ENCODE measurements at regions not wholly inside any gene's neighbourhood (a gene's known extent, or its start where the extent isn't known, plus 50 kb on each side); places are given as distances from the start of the nearest gene placed in this dataset.

DNA sequence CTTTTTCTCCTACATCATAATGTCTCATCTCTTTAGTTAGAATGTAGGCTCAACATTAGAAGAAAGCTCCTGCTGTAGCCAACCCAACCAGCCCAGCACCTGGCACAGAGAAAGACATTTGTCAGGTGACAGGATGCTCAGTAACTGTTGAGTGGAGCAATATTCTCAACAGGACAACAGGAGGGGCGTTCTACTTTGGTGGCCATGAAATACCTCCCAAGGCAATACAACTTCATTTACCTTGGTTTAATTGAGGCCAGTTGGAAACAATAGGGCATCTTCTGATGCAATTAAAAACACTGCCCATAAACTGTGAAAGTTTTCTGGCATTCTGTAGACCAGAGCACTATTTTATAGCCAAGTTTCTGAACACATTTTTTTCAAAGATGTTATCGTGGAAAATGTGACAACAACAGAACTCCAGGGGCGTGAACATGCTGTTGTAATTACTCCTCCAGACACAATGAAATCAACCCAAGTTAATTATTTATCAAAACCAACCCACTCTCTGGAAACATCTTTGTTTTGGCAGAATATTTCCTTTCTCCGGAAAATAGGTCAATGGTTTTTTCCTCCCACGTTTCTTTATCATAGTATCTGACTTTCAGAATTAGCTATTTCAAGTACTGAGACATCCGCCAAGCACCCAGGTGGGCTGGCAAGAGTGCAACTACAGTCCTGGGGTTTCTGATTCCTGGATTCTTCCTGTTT lies 538.1 kb downstream of the SOX6 start:
- TF ChIP-seq, protein P1, sequence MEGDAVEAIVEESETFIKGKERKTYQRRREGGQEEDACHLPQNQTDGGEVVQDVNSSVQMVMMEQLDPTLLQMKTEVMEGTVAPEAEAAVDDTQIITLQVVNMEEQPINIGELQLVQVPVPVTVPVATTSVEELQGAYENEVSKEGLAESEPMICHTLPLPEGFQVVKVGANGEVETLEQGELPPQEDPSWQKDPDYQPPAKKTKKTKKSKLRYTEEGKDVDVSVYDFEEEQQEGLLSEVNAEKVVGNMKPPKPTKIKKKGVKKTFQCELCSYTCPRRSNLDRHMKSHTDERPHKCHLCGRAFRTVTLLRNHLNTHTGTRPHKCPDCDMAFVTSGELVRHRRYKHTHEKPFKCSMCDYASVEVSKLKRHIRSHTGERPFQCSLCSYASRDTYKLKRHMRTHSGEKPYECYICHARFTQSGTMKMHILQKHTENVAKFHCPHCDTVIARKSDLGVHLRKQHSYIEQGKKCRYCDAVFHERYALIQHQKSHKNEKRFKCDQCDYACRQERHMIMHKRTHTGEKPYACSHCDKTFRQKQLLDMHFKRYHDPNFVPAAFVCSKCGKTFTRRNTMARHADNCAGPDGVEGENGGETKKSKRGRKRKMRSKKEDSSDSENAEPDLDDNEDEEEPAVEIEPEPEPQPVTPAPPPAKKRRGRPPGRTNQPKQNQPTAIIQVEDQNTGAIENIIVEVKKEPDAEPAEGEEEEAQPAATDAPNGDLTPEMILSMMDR (IDR thresholded peaks at IDR 0.05; ENCODE audit: borderline replicate concordance, extremely low read depth, low read length, poor library complexity, severe bottlenecking) = no peak
- TF ChIP-seq EZH2 (IDR thresholded peaks at IDR 0.05; ENCODE audit: borderline replicate concordance, low read depth, low read length, severe bottlenecking) = no peak
- H2AFZ ChIP-seq (ENCODE audit: low read depth, low read length) = no peak overlapping the region
- ATAC-seq (ENCODE audit: insufficient read depth, low read depth) (no peak), DNase-seq (no peak)
- H4K20me1 ChIP-seq (ENCODE audit: insufficient read depth, low read length) = no peaks in the 10 kb centered on the region
- no peak overlapping the region for H3K4me2 ChIP-seq (ENCODE audit: insufficient read depth, low read length)
- no peak overlapping the region for H3K4me3 ChIP-seq (ENCODE audit: low read depth in 1 of 2, low read length in 2 of 2)
- H3K27me3 ChIP-seq (ENCODE audit: insufficient read depth, low read length, poor library complexity) = no peaks in the 10 kb centered on the region
- no peak overlapping the region for H3K27ac ChIP-seq (ENCODE audit: low read length)
- H3K9me3 ChIP-seq (ENCODE audit: insufficient read depth, low read length, severe bottlenecking) = no peaks in the 10 kb centered on the region
- no peaks in the 10 kb centered on the region for H3K79me2 ChIP-seq (ENCODE audit: insufficient read depth, low read length)
- no peaks in the 10 kb centered on the region for H3K36me3 ChIP-seq (ENCODE audit: insufficient read depth, low read length)
- H3K9ac ChIP-seq (ENCODE audit: low read depth, low read length) = no peak overlapping the region
- H3K4me1 ChIP-seq (ENCODE audit: insufficient read depth, low read length) = no peaks in the 10 kb centered on the region

DNA sequence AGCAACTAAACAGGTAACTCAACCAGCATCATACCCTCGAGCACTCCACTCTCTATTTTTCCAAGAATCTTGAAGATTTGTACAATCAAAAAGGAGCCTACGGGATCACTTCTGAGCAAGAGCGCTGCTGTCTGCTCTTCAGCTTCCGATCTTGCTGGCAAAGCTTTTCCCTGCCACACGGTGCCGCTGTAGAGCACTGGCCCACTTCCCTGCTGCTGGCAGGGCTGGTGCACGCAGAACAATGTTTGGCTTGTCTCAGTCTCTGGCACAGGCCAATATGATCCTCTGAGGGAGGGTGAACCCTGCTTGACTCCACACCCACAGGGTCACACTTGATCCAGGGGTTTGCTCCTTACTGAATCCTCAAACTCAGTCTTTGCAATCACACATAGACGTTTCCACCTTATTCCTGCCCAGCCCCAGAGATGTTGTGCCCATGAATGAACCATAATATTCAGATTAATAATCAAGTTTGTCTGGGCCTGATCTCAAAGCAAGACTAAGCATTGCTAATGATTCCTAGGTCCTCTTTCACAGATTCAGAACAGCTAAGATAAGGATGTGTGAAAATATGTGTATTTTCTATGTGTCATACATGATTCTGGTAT lies 536.6 kb downstream of the SOX6 start:
- H3K27ac ChIP-seq (ENCODE audit: low read length) = no peak overlapping the region
- H3K4me3 ChIP-seq (ENCODE audit: low read depth in 1 of 2, low read length in 2 of 2) = no peak overlapping the region
- no peak overlapping the region for H3K4me2 ChIP-seq (ENCODE audit: insufficient read depth, low read length)
- no peak for TF ChIP-seq EZH2 (IDR thresholded peaks at IDR 0.05; ENCODE audit: borderline replicate concordance, low read depth, low read length, severe bottlenecking)
- TF ChIP-seq, protein P1 (IDR thresholded peaks at IDR 0.05; ENCODE audit: borderline replicate concordance, extremely low read depth, low read length, poor library complexity, severe bottlenecking) = peak; percentile 78
- DNase-seq = peak; percentile 53
- no peaks in the 10 kb centered on the region for H3K27me3 ChIP-seq (ENCODE audit: insufficient read depth, low read length, poor library complexity)
- no peaks in the 10 kb centered on the region for H3K4me1 ChIP-seq (ENCODE audit: insufficient read depth, low read length)
- ATAC-seq (ENCODE audit: insufficient read depth, low read depth) = peak; percentile 81
- H2AFZ ChIP-seq (ENCODE audit: low read depth, low read length) = no peak overlapping the region
- no peaks in the 10 kb centered on the region for H3K9me3 ChIP-seq (ENCODE audit: insufficient read depth, low read length, severe bottlenecking)
- no peaks in the 10 kb centered on the region for H4K20me1 ChIP-seq (ENCODE audit: insufficient read depth, low read length)
- H3K9ac ChIP-seq (ENCODE audit: low read depth, low read length) = no peak overlapping the region
- no peaks in the 10 kb centered on the region for H3K79me2 ChIP-seq (ENCODE audit: insufficient read depth, low read length)
- no peaks in the 10 kb centered on the region for H3K36me3 ChIP-seq (ENCODE audit: insufficient read depth, low read length)

DNA sequence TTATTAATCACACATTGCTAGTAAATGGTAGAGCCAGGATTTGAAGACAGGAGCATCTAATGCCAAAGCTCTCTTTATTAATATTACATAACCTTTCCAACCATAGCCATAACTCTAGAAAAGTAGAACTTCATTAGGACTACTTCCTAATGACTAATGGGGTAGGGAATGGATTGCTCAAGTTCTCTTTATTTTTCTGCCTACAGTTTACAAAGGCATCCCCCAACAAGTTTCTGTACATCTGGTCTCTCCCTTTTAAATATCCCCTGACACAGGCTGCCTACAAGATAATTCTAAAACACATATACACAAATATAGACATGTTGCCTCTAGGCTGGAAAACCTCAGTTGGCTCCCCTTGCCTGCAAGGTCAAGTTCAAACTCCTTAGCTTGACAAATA lies 534.9 kb downstream of the SOX6 start:
- H4K20me1 ChIP-seq (ENCODE audit: insufficient read depth, low read length) = no peaks in the 10 kb centered on the region
- H3K27me3 ChIP-seq (ENCODE audit: insufficient read depth, low read length, poor library complexity) = no peaks in the 10 kb centered on the region
- ATAC-seq (ENCODE audit: insufficient read depth, low read depth) (no peak), DNase-seq (no peak)
- no peak overlapping the region for H3K4me2 ChIP-seq (ENCODE audit: insufficient read depth, low read length)
- no peaks in the 10 kb centered on the region for H3K36me3 ChIP-seq (ENCODE audit: insufficient read depth, low read length)
- H3K4me3 ChIP-seq (ENCODE audit: low read depth in 1 of 2, low read length in 2 of 2) = no peak overlapping the region
- H2AFZ ChIP-seq (ENCODE audit: low read depth, low read length) = no peak overlapping the region
- H3K27ac ChIP-seq (ENCODE audit: low read length) = no peak overlapping the region
- H3K79me2 ChIP-seq (ENCODE audit: insufficient read depth, low read length) = no peaks in the 10 kb centered on the region
- H3K9ac ChIP-seq (ENCODE audit: low read depth, low read length) = no peak overlapping the region
- H3K9me3 ChIP-seq (ENCODE audit: insufficient read depth, low read length, severe bottlenecking) = no peaks in the 10 kb centered on the region
- no peak for TF ChIP-seq EZH2 (IDR thresholded peaks at IDR 0.05; ENCODE audit: borderline replicate concordance, low read depth, low read length, severe bottlenecking)
- TF ChIP-seq, protein P1 (IDR thresholded peaks at IDR 0.05; ENCODE audit: borderline replicate concordance, extremely low read depth, low read length, poor library complexity, severe bottlenecking) = no peak
- no peaks in the 10 kb centered on the region for H3K4me1 ChIP-seq (ENCODE audit: insufficient read depth, low read length)
